Mesendoderm (in vitro differentiated cells): ENCODE measurements at regions not wholly inside any gene's neighbourhood (a gene's known extent, or its start where the extent isn't known, plus 50 kb on each side); places are given as distances from the start of the nearest gene placed in this dataset.

ENCODE experiments used
- DNase-seq: peaks from one replicate; pipeline ENCODE4 v3.0.0; 2013
- H2AK5ac ChIP-seq: 2 replicates; pipeline ENCODE4 v1.6.1; 2013; ENCODE audit warnings: low read length, inconsistent platforms
- H2BK120ac ChIP-seq: 2 replicates; pipeline ENCODE4 v1.6.1; 2013; ENCODE audit warnings: low read depth, mild to moderate bottlenecking, low read length, moderate library complexity, mixed read lengths
- H2BK15ac ChIP-seq: replicated peaks from 2 replicates; pipeline ENCODE4 v1.6.1; 2013; ENCODE audit warnings: low read depth, mild to moderate bottlenecking, moderate library complexity
- H2BK5ac ChIP-seq: 2 replicates; pipeline ENCODE4 v1.6.1; 2013; ENCODE audit warnings: low read length, inconsistent platforms
- H3K18ac ChIP-seq: 2 replicates; pipeline ENCODE4 v1.6.1; 2013; ENCODE audit warnings: mild to moderate bottlenecking, low read length, mixed read lengths
- H3K23ac ChIP-seq: one replicate; pipeline ENCODE4 v1.6.1; 2013; ENCODE audit warnings: low read length
- H3K27ac ChIP-seq: 2 replicates; pipeline ENCODE4 v1.5.1; 2013; ENCODE audit warnings: low read depth, mild to moderate bottlenecking, inconsistent platforms, low read length, moderate library complexity
- H3K27me3 ChIP-seq: 2 replicates; pipeline ENCODE4 v1.6.1; 2013; ENCODE audit warnings: low read length, control low read depth, mild to moderate bottlenecking, inconsistent platforms; ENCODE audit not compliant: insufficient read depth, poor library complexity
- H3K36me3 ChIP-seq: 2 replicates; pipeline ENCODE4 v1.6.1; 2013; ENCODE audit warnings: low read length, inconsistent platforms; ENCODE audit not compliant: control insufficient read depth, insufficient read depth
- H3K4ac ChIP-seq: one replicate; pipeline ENCODE4 v1.6.1; 2013; ENCODE audit warnings: low read depth, mild to moderate bottlenecking, low read length, moderate library complexity
- H3K4me1 ChIP-seq: 2 replicates; pipeline ENCODE4 v1.6.1; 2013; ENCODE audit warnings: low read depth, low read length, inconsistent platforms; ENCODE audit not compliant: control insufficient read depth
- H3K4me2 ChIP-seq: 2 replicates; pipeline ENCODE4 v1.6.1; 2013; ENCODE audit warnings: low read length
- H3K4me3 ChIP-seq: 2 replicates; pipeline ENCODE4 v1.5.1; 2013; ENCODE audit warnings: mild to moderate bottlenecking, low read length
- H3K56ac ChIP-seq: one replicate; pipeline ENCODE4 v1.6.1; 2013; ENCODE audit warnings: low read length
- H3K79me1 ChIP-seq: 2 replicates; pipeline ENCODE4 v1.6.1; 2013; ENCODE audit warnings: low read length, inconsistent platforms
- H3K79me2 ChIP-seq: 2 replicates; pipeline ENCODE4 v1.6.1; 2013; ENCODE audit warnings: mild to moderate bottlenecking, low read length; ENCODE audit not compliant: control insufficient read depth, insufficient read depth
- H3K9ac ChIP-seq: 2 replicates; pipeline ENCODE4 v1.6.1; 2013; ENCODE audit warnings: low read length, inconsistent platforms
- H4K5ac ChIP-seq: one replicate; pipeline ENCODE4 v1.6.1; 2013; ENCODE audit warnings: low read length
- H4K8ac ChIP-seq: one replicate; pipeline ENCODE4 v1.6.1; 2013; ENCODE audit warnings: low read depth, mild to moderate bottlenecking, control low read depth, low read length, moderate library complexity
- WGBS: extraction: QIAGEN DNeasy Blood & Tissue Kit; methylation state at CpG from one replicate; pipeline ENCODE4 v1.1.7; 2013; ENCODE audit warnings: low lambda C conversion rate, missing lambda C conversion rate; ENCODE audit not compliant: insufficient coverage; ENCODE audit errors: extremely low coverage; 5-methylcytosine and 5-hydroxymethylcytosine counted together

DNA sequence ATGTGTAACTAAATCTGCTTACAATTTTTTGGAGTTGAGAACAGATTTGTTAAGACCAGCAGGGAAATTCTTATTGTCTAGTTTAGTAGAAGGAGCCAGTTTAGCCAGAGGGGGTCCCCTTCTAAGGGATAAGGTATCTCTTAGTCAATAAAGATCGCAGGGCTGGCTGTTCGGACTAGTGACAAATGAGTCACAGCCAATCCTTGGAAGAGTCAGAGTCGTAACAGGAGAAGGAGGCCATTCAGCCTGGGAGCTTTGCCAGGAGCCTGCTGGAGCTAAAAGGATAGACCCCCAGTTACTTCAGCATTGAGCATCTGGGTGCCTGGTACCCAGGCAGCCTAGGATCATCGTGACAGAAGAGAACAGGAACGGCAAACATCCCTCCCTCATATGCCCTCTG lies 191.6 kb upstream of the ARHGAP20 start:
- Histone ChIP-seq H3K4me1 (no peaks in the 10 kb centered on the region), H2BK5ac (no peak overlapping the region), H3K9ac (no peak overlapping the region), H2BK15ac (peak overlapping the region; percentile 8), H3K18ac (no peak overlapping the region), H3K23ac (no peak overlapping the region), H3K4ac (no peak overlapping the region), H2BK120ac (no peak overlapping the region), H3K56ac (no peak overlapping the region), H3K27me3 (no peaks in the 10 kb centered on the region), H3K27ac (no peak overlapping the region), H3K79me2 (no peaks in the 10 kb centered on the region), H4K8ac (no peak overlapping the region), H3K4me2 (no peak overlapping the region), H2AK5ac (no peak overlapping the region), H3K4me3 (no peak overlapping the region), H3K79me1 (no peaks in the 10 kb centered on the region), H4K5ac (no peak overlapping the region), H3K36me3 (no peaks in the 10 kb centered on the region)
- DNase-seq = peak; percentile 67
- WGBS = no CpG with 5 or more reads among the region's 5 CpGs

- no peak for DNase-seq
- H3K79me2 ChIP-seq = no peaks in the 10 kb centered on the region
- H2BK5ac ChIP-seq = no peak overlapping the region
- no peak overlapping the region for H2BK15ac ChIP-seq
- no CpG with 5 or more reads among the region's 3 CpGs for WGBS
- peak overlapping the region; percentile 36 for H2BK120ac ChIP-seq
- no peaks in the 10 kb centered on the region for H3K4me1 ChIP-seq
- no peak overlapping the region for H3K4me2 ChIP-seq
- H3K9ac ChIP-seq = no peak overlapping the region
- no peak overlapping the region for H3K23ac ChIP-seq
- no peak overlapping the region for H3K4ac ChIP-seq
- H3K36me3 ChIP-seq = no peaks in the 10 kb centered on the region
- H4K5ac ChIP-seq = no peak overlapping the region
- no peak overlapping the region for H3K56ac ChIP-seq
- no peak overlapping the region for H3K4me3 ChIP-seq
- H3K27me3 ChIP-seq = no peaks in the 10 kb centered on the region
- no peak overlapping the region for H4K8ac ChIP-seq
- H3K18ac ChIP-seq = peak overlapping the region; percentile 90
- H3K27ac ChIP-seq = no peak overlapping the region
- no peak overlapping the region for H2AK5ac ChIP-seq
- no peaks in the 10 kb centered on the region for H3K79me1 ChIP-seq
Measured at GRCh38 chr11:110903378-110903777, 191.1 kb upstream of the ARHGAP20 start.

- H3K4ac ChIP-seq = no peak overlapping the region
- peaks cover 2% of the 10 kb centered on the region for H3K4me1 ChIP-seq
- H3K79me2 ChIP-seq = no peaks in the 10 kb centered on the region
- no peak overlapping the region for H2BK5ac ChIP-seq
- no peaks in the 10 kb centered on the region for H3K27me3 ChIP-seq
- no peak overlapping the region for H3K4me3 ChIP-seq
- DNase-seq = no peak
- no peak overlapping the region for H3K9ac ChIP-seq
- WGBS = no CpG with 5 or more reads among the region's 3 CpGs
- no peaks in the 10 kb centered on the region for H3K36me3 ChIP-seq
- H3K27ac ChIP-seq = no peak overlapping the region
- H2BK120ac ChIP-seq = no peak overlapping the region
- no peaks in the 10 kb centered on the region for H3K79me1 ChIP-seq
- no peak overlapping the region for H3K56ac ChIP-seq
- H4K5ac ChIP-seq = no peak overlapping the region
- no peak overlapping the region for H3K4me2 ChIP-seq
- no peak overlapping the region for H2BK15ac ChIP-seq
- no peak overlapping the region for H3K23ac ChIP-seq
- peak overlapping the region; percentile 20 for H3K18ac ChIP-seq
- no peak overlapping the region for H2AK5ac ChIP-seq
- no peak overlapping the region for H4K8ac ChIP-seq
Measured at GRCh38 chr11:110901441-110901840, 189.2 kb upstream of the ARHGAP20 start.

- Histone ChIP-seq H3K79me1 (no peaks in the 10 kb centered on the region), H4K5ac (no peak overlapping the region), H3K27ac (no peak overlapping the region), H3K9ac (no peak overlapping the region), H3K4me3 (no peak overlapping the region), H3K36me3 (no peaks in the 10 kb centered on the region), H4K8ac (no peak overlapping the region), H2BK5ac (no peak overlapping the region), H2AK5ac (no peak overlapping the region), H2BK120ac (no peak overlapping the region), H3K23ac (no peak overlapping the region), H3K56ac (no peak overlapping the region), H3K4me1 (peaks cover 4% of the 10 kb centered on the region), H2BK15ac (no peak overlapping the region), H3K4me2 (no peak overlapping the region), H3K4ac (no peak overlapping the region), H3K79me2 (no peaks in the 10 kb centered on the region), H3K18ac (no peak overlapping the region), H3K27me3 (no peaks in the 10 kb centered on the region)
- DNase-seq = no peak
- no CpG with 5 or more reads among the region's 1 CpG for WGBS
Measured at GRCh38 chr11:110900426-110900825, 188.2 kb upstream of the ARHGAP20 start.

GRCh38 chr11:110897035-110897434 lies 184.8 kb upstream of the ARHGAP20 start:
- WGBS = no CpG with 5 or more reads among the region's 3 CpGs
- Histone ChIP-seq H3K27me3 (no peaks in the 10 kb centered on the region), H3K18ac (no peak overlapping the region), H3K9ac (no peak overlapping the region), H2BK15ac (no peak overlapping the region), H2AK5ac (no peak overlapping the region), H3K27ac (no peak overlapping the region), H2BK5ac (no peak overlapping the region), H3K79me1 (no peaks in the 10 kb centered on the region), H3K4ac (no peak overlapping the region), H3K79me2 (no peaks in the 10 kb centered on the region), H3K36me3 (no peaks in the 10 kb centered on the region), H3K4me2 (no peak overlapping the region), H4K5ac (no peak overlapping the region), H3K4me1 (peaks cover 5% of the 10 kb centered on the region), H3K23ac (no peak overlapping the region), H2BK120ac (no peak overlapping the region), H4K8ac (no peak overlapping the region), H3K4me3 (no peak overlapping the region), H3K56ac (no peak overlapping the region)
- no peak for DNase-seq

DNA sequence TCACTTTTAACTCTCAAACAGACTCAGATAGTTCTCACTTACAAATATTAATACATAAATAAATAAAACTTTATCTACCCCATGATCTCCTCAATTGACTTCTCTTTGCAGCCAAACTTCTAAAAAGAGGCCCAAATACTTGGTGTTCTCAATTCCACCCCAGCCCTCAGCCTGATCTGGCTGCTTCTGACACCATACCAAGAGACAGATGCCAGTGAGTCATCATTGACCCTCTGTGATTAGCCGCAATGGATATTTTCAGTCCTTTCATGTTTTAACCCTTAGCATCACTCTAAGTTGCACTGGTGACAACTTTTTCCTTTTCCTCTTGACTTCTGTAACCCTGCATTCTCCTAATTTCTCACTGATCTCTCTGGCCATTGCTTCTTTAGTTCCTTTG lies 184.1 kb upstream of the ARHGAP20 start:
- H3K4me3 ChIP-seq = no peak overlapping the region
- no peak overlapping the region for H3K27ac ChIP-seq
- H2BK120ac ChIP-seq = no peak overlapping the region
- WGBS = no CpG with 5 or more reads among the region's 1 CpG
- no peaks in the 10 kb centered on the region for H3K79me2 ChIP-seq
- no peak overlapping the region for H3K4me2 ChIP-seq
- DNase-seq = peak; percentile 38
- no peak overlapping the region for H4K5ac ChIP-seq
- H3K27me3 ChIP-seq = no peaks in the 10 kb centered on the region
- no peak overlapping the region for H3K56ac ChIP-seq
- no peaks in the 10 kb centered on the region for H3K79me1 ChIP-seq
- peaks cover 5% of the 10 kb centered on the region for H3K4me1 ChIP-seq
- H2BK5ac ChIP-seq = no peak overlapping the region
- no peak overlapping the region for H3K18ac ChIP-seq
- H3K9ac ChIP-seq = no peak overlapping the region
- H4K8ac ChIP-seq = no peak overlapping the region
- no peak overlapping the region for H2AK5ac ChIP-seq
- H3K36me3 ChIP-seq = no peaks in the 10 kb centered on the region
- no peak overlapping the region for H3K23ac ChIP-seq
- H2BK15ac ChIP-seq = no peak overlapping the region
- H3K4ac ChIP-seq = no peak overlapping the region
